HG02798 (cell line): ENCODE measurements at regions not wholly inside any gene's neighbourhood (a gene's known extent, or its start where the extent isn't known, plus 50 kb on each side); places are given as distances from the start of the nearest gene placed in this dataset.

Experiments
- ATAC-seq: cut with Tn5 transposase; IDR thresholded peaks from one replicate; pipeline ENCODE4 v1.9.1; 2021; ENCODE audit warnings: mild to moderate bottlenecking; ENCODE audit not compliant: unreplicated experiment, poor library complexity

GRCh38 chr3:70805061-70805889 is 492.8 kb upstream of the MDFIC2 start:
- ATAC-seq = no peak

GRCh38 chr3:70803891-70804290 is 491.5 kb upstream of the MDFIC2 start:
- no peak for ATAC-seq

GRCh38 chr3:70803319-70803718 is 490.9 kb upstream of the MDFIC2 start:
- no peak for ATAC-seq

GRCh38 chr3:70800951-70801350 is 488.5 kb upstream of the MDFIC2 start:
- ATAC-seq = no peak

GRCh38 chr3:70789878-70790277 is 477.4 kb upstream of the MDFIC2 start:
- no peak for ATAC-seq

- no peak for ATAC-seq
These were observed 468.4 kb upstream of the MDFIC2 start for GRCh38 chr3:70780790-70781189.

GRCh38 chr3:70779296-70779695 is 466.9 kb upstream of the MDFIC2 start:
- no peak for ATAC-seq

GRCh38 chr3:70776081-70776480 is 463.6 kb upstream of the MDFIC2 start:
- no peak for ATAC-seq

GRCh38 chr3:70775257-70775656 is 462.8 kb upstream of the MDFIC2 start:
- ATAC-seq = no peak

GRCh38 chr3:70774641-70775040 is 462.2 kb upstream of the MDFIC2 start:
- no peak for ATAC-seq

GRCh38 chr3:70771426-70772147 is 459.1 kb upstream of the MDFIC2 start:
- ATAC-seq = no peak

- no peak for ATAC-seq
These were observed 458.2 kb upstream of the MDFIC2 start for GRCh38 chr3:70770650-70771049.

- ATAC-seq = no peak
These were observed 453.9 kb upstream of the MDFIC2 start for GRCh38 chr3:70766301-70766700.

- ATAC-seq = no peak
These were observed 451.5 kb upstream of the MDFIC2 start for GRCh38 chr3:70763894-70764293.

GRCh38 chr3:70757658-70758057 is 445.2 kb upstream of the MDFIC2 start:
- ATAC-seq = no peak

GRCh38 chr3:70755526-70755925 is 443.1 kb upstream of the MDFIC2 start:
- ATAC-seq = no peak

GRCh38 chr3:70754314-70754713 is 441.9 kb upstream of the MDFIC2 start:
- no peak for ATAC-seq

GRCh38 chr3:70753572-70753971 is 441.1 kb upstream of the MDFIC2 start:
- no peak for ATAC-seq

- no peak for ATAC-seq
These were observed 439.6 kb upstream of the MDFIC2 start for GRCh38 chr3:70752051-70752450.

GRCh38 chr3:70749122-70749521 is 436.7 kb upstream of the MDFIC2 start:
- no peak for ATAC-seq

- ATAC-seq = no peak
These were observed 436.2 kb upstream of the MDFIC2 start for GRCh38 chr3:70748593-70748992.

- no peak for ATAC-seq
These were observed 435.4 kb upstream of the MDFIC2 start for GRCh38 chr3:70747847-70748246.
